ENCODE measurements at regions not wholly inside any gene's neighbourhood (a gene's known extent, or its start where the extent isn't known, plus 50 kb on each side); places are given as distances from the start of the nearest gene placed in this dataset.

DNA sequence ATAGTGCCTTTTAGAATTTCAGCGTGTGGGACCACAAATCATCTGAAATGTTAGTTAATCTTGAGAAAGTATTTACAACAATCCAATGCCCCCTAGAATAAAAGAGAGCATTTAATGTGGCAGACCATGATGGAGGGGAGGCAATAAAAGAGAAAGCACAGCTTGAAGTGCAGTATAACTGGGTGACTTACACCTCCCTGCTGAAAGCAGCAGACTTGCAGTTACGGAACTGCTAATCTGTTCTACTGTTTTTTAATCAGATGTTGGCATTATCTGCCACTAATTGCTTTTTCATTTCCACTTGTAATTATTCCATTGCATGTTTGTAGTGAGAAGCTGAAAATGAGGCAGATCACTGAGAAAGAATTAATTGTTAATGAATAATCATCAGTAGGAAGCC, 130.5 kb upstream of the ITGA4 start:
- TF ChIP-seq POLR2A (IDR thresholded peaks at IDR 0.05; ENCODE audit: insufficient read depth in 1 of 2, low read depth in 2 of 2, low read length in 2 of 2) (no peak), ZBTB7A (CRISPR knock-in tag; IDR thresholded peaks at IDR 0.05) (no peak)
- TF ChIP-seq, protein P1, sequence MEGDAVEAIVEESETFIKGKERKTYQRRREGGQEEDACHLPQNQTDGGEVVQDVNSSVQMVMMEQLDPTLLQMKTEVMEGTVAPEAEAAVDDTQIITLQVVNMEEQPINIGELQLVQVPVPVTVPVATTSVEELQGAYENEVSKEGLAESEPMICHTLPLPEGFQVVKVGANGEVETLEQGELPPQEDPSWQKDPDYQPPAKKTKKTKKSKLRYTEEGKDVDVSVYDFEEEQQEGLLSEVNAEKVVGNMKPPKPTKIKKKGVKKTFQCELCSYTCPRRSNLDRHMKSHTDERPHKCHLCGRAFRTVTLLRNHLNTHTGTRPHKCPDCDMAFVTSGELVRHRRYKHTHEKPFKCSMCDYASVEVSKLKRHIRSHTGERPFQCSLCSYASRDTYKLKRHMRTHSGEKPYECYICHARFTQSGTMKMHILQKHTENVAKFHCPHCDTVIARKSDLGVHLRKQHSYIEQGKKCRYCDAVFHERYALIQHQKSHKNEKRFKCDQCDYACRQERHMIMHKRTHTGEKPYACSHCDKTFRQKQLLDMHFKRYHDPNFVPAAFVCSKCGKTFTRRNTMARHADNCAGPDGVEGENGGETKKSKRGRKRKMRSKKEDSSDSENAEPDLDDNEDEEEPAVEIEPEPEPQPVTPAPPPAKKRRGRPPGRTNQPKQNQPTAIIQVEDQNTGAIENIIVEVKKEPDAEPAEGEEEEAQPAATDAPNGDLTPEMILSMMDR (CRISPR knock-in tag; IDR thresholded peaks at IDR 0.05) = no peak

Data from HepG2 (cell line).